Right ventricle myocardium superior (tissue), 1 donor: ENCODE measurements at regions not wholly inside any gene's neighbourhood (a gene's known extent, or its start where the extent isn't known, plus 50 kb on each side); places are given as distances from the start of the nearest gene placed in this dataset.

Experiments used
- ATAC-seq: fragments of 200-7000 bp; cut with Tn5 transposase; one replicate; pipeline ENCODE4 v1.9.1; 2020; ENCODE audit warnings: mild to moderate bottlenecking; ENCODE audit not compliant: poor library complexity
- DNase-seq: peaks from one replicate; pipeline ENCODE4 v3.0.0-alpha.2; 2020
- intact Hi-C: fragments of 100-400 bp; cut with DNase I; formaldehyde crosslinking; loops from one replicate; pipeline ENCODE4 v1.11.2; 2022
- donor health status: DM: no; HTN: yes; CAD: no; lungs with severe emphysema.

DNA sequence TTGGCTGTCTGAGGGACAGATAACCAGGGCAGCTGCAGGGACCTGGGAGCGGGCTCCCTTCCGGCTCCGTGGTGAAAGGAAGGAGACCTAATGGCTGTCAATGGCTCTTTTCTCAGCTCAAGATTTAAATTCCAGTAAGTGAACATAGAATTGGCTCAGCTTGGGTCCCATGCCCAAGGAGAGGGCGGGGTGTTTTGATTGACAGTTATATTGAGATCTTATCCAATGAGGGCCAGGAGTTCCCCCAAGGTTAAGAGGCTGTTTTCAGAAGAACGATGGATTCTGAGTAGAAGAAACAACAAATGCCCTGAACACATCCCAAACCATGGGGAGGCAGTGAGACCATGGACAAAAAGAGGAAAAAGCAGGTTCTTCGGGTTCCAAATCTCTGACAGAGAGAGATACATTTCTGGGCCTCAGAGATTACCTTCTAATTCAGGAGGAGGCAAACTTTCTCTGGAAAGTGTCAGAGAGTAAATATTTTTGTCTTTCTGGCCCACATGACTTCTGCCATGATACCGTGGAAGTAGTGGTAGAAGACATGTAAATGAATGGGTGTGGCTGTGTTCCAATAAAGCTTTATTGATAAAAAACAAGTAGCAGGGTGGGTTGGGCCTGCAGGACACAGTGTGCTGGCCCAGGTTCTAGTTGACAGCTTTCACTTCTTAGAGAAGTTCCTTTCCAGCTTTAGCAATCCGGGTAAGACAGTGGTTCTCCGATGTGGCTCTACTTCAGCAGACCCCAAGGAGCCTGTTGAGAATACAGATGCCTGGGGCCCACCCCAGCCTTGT is 219.6 kb downstream of the RPS24 start:
- intact Hi-C loops = no loop called here
- no peak for ATAC-seq
- DNase-seq = no peak

DNA sequence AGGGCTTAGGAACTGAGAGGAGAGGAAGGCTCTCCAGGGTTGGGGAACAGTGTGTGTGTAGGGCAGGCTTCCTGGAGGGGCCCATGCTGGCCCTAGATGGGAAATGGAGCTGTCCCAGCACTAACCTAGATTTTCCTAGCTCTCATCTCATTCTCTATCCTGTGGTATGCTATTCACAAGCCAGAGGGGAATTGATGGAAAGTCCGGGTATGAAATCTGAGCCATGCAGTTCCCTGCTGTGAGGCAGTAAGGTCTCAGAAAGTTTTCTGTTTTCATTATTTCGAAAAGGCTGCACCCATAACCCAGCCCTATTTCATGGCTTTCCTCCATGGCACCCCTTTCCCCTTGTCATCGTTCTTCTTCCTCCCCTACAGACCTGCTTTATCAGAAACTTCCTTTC is 220.3 kb downstream of the RPS24 start:
- no peak for ATAC-seq
- DNase-seq = no peak
- intact Hi-C loops = no loop called here

DNA sequence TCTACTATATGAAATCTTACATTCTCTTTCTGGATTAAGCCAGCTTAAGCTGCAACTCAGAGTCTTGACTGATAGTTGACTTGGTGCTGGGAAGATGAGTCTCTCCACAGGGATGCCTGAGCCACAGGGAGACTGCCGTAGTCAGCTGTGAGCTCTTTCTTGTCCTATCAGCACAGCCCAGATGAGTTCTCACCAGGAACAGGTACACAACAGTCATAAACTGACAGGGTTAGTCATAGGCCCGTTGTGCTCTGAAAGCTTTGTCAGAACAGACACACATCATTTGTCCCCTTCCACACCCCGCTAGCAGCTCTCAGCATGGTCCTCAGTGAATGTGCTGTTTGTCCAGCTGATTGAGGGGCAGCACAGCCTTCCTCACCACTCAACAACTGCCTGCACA is 221.6 kb downstream of the RPS24 start:
- no peak for DNase-seq
- intact Hi-C loops = no loop called here
- ATAC-seq = no peak

DNA sequence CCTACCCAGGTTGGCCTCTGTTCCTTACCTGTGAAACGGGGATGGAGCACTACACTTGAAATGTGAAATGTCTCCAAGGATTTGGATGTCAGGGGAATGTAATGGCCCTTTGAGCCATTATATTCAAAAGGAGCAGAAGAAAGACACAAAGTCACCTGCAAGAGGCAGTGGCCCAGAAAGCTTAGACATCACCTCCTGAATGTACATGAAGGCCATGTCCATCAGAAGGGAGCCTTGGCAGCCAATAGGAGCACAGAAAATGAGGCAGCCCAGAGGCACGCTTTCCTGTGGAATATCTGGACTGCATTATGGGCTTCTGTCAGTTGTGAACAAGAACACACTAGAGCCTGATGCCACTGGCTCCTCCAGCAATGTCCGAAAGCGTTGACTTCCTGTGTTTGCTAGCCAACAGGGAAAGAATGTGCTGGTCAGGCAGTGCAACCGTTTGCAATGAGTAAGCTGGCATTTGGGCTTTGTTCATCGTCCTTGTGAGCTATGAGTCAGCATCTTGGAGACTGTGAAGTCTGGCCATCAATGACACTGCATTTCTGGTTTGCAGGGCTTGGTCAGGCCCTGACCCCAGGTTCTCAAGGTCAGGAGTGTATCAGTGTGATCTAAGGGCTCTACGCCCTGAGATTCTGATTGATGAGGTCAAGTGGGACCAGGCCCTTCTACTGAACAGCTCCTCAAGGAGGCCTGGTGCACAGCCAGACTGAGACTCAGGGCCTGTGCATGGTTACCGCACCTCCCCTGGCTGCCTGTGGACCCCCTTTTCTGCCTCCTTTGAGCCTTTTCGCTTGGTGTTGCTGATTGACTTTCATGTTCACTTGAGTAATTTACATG is 222.4 kb downstream of the RPS24 start:
- intact Hi-C loops = no loop called here
- peak; percentile 74 for ATAC-seq
- DNase-seq = no peak

DNA sequence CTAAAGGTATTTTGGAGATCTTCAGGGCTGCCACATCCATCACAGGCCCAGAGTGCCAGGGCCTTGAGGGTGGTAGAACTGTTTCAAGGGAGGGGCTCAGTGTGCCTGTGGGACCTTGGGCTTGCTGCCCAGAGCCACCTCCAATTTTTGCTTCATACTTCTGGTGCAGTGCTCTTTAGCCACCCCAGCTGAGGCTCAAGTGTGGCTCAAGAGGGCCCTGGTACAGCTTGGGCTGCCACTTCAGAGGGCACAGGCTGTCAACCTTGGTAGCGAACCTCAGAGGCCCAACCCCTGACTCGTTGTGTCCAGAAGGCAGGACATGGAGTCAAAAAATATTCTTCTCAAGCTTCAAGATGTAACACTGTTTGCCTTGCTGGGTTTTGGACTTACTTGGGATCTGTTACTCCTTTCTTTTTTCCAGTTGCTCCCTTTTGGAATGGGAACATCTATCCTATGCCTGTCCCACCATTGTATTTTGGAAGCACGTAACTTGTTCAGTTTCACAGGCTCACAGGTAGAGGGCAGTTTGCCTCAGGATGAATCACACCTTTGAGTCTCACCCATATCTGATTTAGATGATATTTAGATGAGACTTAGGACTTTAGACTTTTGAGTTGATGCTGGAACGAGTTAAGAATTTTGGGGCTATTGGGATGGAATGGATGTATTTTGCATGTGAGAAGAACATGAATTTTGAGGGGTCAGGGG is 224.8 kb downstream of the RPS24 start:
- ATAC-seq (no peak), DNase-seq (no peak)
- intact Hi-C loops = no loop called here

DNA sequence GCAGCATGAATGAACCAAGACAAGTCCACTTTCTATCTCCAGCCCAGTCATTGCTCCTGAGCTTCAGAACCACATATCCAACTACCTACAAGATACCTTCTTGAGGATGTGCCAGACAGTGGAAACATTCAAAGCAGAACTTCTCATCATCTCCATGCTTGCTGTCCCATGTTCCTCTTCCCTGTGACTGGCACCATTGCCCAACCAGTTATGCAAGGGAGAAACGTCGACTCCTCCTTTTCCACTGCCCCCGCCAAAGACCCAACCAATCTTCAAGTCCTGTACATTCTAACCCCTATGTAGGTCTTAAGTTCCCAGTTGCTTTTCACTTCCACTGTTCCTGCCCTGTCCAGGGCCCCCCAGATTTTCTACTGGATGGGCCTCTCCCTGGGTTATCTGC is 225.7 kb downstream of the RPS24 start:
- ATAC-seq (no peak), DNase-seq (no peak)
- intact Hi-C loops = no loop called here

DNA sequence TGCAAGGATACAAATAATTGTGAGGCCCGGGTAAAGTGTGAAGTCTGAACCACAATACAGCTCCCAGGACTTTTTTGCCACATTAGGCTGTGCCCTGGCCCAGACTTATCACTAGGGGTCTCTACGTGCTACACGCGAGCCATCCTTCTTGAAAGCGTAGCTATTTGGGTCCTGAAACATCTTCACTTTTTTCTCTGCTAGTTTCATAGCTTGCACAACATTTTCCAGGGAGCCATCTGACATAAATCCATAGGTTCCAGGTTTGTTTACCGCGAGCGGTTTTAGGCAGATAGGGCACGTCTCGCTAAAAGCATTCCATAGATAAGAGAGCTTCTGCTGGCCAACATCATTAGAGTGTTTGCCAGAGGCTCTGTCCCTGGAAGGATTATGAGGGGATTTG is 226.5 kb downstream of the RPS24 start:
- DNase-seq (no peak), ATAC-seq (no peak)
- intact Hi-C loops = no loop called here

DNA sequence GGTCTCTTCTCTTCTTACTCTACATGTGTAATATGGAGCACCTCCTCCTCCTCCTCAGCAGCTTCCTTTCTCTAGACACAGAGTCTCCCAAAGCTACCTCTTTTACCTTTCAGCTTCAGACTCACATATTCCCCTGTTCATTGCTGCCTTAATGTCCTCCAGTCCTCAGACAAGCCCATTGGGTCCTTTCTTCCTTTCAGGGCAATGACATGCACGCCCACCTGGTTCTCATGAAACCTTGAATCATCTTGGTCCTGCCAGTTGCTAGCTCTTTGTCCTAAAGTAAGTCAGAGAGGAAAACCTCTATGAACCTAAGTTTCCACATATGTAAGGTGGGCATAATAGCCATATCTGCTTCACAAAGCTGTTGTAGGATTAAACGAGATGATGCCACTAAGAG is 227.0 kb downstream of the RPS24 start:
- intact Hi-C loops = no loop called here
- ATAC-seq (no peak), DNase-seq (no peak)

DNA sequence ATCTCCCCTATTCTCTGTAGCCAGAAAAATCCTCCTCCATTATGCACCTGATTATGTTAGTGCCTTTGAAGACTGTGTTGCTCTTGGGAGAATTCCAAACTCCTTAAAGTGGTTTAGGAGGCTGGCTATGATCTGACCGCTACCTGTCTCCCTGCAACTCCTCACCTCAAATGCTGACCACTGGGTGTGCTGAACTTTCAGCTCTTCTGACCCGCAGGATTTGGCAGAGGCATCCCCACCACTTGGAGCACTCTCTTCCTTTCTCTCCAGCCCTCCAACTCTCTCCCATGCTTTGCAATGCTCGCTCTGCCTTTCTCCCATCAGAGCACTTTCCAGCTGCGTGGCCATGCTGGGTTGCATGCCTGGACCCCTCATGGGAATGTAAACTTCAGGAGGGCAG is 227.6 kb downstream of the RPS24 start:
- intact Hi-C loops = no loop called here
- no peak for DNase-seq

DNA sequence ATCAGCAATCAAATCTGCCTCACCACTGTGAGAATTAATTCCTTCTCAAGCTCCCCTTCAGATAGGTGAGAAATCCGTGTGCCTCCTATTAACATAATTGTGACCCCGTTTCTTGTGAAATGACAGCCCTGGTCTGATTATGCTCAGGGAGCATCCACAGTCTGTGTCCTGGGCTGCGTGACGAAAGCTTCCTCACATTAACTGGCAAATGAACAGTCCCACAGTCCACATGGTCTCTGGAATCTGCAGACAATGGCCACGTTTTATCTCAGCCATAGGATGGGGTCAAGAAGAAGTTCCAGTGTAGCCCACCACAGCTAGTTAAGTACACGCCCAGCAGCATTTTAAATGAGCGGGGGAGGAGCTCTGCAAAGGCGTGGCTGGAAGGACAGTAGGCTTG is 229.2 kb downstream of the RPS24 start:
- no peak for ATAC-seq
- no peak for DNase-seq
- intact Hi-C loops = no loop called here

More for the DNA sequence above, 227.6 kb downstream of the RPS24 start:
- ATAC-seq = no peak

DNA sequence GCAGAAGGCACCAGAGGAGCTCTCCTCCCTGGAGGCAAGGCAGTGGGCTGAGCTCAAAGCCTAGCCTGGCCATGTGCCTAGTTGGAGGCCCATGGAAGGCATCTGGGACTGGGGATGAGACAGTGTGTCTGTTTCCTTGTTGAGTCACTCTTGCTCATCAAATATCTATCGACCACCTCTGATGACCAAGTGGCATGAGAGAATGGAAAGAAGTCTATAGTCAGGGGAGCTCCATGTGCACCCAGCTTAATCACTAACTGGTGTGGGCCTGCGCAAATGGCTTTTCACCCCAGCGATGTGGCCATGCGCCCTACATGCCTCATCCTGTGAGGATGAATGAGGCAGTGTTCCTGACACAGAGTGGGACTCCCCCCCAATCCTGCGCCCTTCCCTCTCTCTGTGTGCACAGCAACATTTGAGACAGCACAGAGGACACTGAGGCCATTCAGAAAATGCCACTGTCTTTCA is 229.9 kb downstream of the RPS24 start:
- intact Hi-C loops = no loop called here
- ATAC-seq (no peak), DNase-seq (no peak)

DNA sequence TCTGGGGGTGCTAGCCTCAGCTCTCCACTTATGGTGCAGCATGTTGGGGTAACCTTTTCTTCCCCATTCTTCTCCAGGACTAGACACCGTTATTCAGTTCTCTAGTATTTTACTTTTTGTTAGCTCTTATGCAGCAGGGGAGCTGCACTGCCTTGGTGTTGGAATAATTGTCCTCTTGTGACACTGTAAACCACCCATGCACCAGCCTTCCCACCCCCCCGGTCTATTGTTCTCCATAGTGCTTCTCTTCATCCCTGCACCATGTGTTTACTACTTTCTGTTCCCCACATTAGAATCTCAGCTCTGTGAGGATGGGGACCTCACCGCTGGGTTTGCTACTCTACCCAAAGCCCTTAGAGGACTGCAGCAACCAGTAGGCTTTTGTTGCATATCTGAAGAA is 230.7 kb downstream of the RPS24 start:
- intact Hi-C loops = no loop called here
- no peak for ATAC-seq
- DNase-seq = no peak

DNA sequence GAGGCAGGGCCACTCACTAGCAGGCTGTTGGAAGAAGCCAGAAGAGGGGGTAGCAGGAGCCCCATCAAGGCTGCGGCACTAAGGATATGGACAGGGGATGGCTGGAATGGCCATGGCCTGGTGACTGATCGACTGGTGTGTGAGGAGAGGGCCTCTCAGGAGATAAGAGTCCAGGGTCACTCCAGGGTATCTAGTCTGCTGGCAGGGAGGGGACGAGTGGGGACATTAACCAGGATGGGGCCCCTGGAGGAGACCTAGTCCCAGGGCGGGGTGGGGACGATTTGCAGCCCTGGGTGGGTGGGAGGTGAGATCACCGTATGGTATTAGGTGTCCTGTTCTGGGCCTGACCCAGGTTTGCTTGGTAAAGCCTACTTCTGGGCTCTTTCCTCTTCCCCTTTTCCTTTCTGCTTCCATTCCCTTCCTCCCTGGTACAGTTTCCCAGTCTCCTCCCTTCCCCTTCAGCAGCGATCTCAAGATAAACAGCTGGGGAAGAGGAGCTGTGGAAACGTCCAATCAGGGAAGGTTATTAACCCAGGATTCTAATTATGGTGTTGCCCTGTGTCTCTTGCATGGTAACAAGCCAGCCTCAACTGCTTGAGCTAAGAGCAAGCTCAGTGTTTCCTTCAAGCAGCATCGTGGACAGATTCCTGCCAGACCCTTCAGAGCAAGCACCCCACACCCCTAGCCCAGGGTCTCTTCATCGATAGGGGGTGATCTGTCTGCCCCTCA is 233.2 kb downstream of the RPS24 start:
- DNase-seq (no peak), ATAC-seq (peak; percentile 40)
- intact Hi-C loops = no loop called here

DNA sequence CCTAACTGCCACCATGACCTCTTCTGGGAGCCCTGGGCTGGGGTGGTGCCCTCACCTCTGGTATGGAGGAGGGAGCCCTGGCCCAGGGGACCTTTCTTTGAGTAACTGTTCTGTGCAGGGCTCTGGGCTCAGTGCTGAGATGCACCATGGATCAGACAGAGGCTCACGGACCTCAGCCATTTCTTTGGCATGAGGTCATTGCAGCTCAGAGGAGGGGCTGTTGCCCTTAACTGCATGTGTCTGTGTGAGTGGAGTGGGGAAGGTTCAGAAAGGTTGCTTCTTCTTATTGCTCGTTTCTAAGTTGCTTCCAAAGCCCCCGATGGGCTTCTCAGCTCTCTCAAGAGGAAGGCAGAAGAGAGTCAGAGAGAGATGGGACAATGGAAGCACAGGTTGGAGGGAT is 233.9 kb downstream of the RPS24 start:
- peak; percentile 38 for ATAC-seq
- no peak for DNase-seq

DNA sequence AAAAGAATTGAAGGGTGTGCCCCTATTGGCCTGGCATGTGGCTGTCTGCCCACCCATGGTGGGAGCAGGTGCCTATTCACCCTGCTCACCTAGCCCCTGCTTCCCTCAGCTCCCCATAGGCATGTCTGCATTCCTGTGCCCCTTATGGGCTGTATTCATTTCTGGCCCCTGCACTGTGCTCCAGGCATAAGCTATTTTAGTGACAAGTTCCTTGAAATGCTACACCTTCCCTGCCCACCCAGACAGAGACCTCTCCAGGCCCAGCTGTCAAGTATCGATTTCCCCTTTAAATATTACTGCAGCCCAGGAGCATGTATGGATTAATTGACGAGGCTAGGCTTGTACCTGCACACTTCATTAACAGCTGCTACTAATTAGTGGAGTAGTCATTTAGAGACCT is 235.4 kb downstream of the RPS24 start:
- DNase-seq (no peak), ATAC-seq (no peak)
- intact Hi-C loops = no loop called here

More for the DNA sequence above, 233.9 kb downstream of the RPS24 start:
- intact Hi-C loops = no loop called here

DNA sequence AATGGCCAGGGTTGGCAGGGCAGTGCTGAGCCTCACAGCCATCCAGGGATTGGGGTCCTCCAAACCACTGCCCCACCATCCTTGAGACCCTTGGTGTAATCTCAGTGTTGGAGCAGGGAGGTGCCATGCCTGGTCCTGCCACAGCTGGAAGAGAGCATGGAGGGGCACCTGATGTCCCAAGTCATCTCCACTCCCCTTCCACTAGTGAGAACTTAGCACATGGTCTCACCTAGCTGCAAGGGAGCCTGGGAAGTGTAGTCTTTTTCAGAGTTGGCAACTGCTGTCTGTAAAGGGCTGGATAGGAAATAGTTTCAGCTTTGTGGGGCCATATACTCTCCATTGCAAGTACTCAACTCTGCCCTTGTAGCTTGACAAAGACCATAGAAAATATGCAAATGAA is 238.7 kb downstream of the RPS24 start:
- ATAC-seq (no peak), DNase-seq (no peak)
- intact Hi-C loops = no loop called here

DNA sequence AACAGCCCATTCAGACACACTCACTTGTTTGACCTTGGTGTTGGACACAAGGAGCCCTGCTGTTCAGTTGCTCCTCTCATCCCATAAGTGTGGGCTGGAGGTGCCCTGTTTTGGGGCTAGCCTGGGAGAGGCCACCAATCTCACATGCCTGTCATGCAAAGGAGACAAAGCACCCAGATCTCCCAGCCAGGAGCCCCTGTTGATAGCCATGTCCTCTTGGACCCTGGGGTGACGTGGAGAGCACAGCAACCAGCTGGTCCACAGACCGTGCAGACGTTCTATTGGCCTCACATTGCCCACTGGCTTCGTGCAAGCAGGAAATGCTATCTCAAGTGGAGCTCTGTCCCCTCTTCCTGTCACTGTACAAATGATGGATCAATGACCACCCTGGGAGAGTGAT is 240.8 kb downstream of the RPS24 start:
- ATAC-seq = no peak
- intact Hi-C loops = no loop called here
- DNase-seq = no peak

DNA sequence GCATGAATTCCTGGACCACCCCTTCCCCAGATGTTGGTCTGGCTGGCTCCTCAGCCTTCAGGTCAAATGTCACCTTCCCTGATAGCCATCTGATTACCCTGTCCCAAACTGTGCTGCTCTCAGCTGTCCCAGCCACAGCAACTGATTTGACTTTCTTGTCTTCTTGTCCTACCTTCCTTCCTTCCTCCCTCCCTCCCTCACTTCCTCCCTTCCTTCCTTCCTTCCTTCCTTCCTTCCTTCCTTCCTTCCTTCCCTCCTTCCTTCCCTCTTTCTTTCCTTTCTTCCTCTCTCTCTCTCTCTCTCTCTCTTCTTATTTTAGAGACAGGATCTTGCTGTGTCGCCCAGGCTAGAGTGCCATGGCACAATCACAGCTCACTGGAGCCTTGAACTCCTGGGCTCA is 242.5 kb downstream of the RPS24 start:
- DNase-seq = no peak
- ATAC-seq = no peak
- intact Hi-C loops = no loop called here
